ENCODE measurements at regions not wholly inside any gene's neighbourhood (a gene's known extent, or its start where the extent isn't known, plus 50 kb on each side); places are given as distances from the start of the nearest gene placed in this dataset.
"Not testable (repeated sequence)": the region's sequence is repeated elsewhere in the genome, so short reads cannot be mapped to it uniquely, and the experiment has no call there.

DNA sequence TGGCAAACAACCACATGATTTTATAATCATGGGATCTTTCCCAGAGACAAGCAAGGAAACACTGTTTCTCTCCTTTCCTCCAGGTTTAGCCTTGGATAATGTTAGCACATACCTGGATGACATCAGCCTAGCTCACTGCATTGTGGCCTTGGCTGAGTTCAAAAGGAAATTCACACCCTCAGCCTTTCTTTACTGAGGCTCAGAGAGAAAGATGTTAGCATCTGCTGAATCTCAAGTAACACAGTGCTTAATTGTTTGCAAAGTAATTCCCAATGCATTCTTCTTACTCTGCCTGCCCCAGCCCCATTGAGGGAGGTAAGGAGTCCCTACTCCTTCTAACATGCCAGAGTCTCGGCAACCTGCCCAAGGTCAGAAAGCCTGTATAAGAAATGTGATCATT lies 432.2 kb upstream of the LMCD1 start:
- Histone ChIP-seq H3K27me3 (ENCODE audit: control insufficient read depth, insufficient read depth, low read length) (no peaks in the 10 kb centered on the region), H3K36me3 (ENCODE audit: control insufficient read depth, insufficient read depth, low read length) (no peaks in the 10 kb centered on the region), H3K4me3 (ENCODE audit: low read depth, low read length) (no peak overlapping the region)
- no peak for DNase-seq (ENCODE audit: low read depth)
- TF ChIP-seq, protein P1, sequence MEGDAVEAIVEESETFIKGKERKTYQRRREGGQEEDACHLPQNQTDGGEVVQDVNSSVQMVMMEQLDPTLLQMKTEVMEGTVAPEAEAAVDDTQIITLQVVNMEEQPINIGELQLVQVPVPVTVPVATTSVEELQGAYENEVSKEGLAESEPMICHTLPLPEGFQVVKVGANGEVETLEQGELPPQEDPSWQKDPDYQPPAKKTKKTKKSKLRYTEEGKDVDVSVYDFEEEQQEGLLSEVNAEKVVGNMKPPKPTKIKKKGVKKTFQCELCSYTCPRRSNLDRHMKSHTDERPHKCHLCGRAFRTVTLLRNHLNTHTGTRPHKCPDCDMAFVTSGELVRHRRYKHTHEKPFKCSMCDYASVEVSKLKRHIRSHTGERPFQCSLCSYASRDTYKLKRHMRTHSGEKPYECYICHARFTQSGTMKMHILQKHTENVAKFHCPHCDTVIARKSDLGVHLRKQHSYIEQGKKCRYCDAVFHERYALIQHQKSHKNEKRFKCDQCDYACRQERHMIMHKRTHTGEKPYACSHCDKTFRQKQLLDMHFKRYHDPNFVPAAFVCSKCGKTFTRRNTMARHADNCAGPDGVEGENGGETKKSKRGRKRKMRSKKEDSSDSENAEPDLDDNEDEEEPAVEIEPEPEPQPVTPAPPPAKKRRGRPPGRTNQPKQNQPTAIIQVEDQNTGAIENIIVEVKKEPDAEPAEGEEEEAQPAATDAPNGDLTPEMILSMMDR (IDR thresholded peaks at IDR 0.05; ENCODE audit: insufficient read depth, low read length, poor library complexity, severe bottlenecking): no peak

DNA sequence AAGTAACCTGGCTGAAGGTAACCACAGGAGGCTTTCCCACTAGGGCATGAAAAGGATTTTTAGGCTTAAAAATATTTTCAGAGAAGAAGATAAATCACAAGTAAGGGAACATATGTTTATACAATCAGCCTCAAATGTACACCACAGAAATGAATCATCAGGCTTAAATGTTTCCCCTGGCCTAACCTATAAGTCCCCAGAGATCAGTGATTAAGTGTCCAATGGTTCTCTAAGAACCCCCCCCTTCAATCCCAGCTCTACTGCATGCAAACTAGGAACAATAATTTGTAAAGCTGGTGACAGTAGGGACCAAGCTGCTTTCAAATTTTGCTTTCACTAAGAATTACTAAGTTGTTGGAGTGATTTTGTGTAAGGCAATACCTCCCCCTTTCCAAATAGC lies 431.6 kb upstream of the LMCD1 start:
- DNase-seq (ENCODE audit: low read depth): no peak
- Histone ChIP-seq H3K36me3 (ENCODE audit: control insufficient read depth, insufficient read depth, low read length) (no peaks in the 10 kb centered on the region), H3K27me3 (ENCODE audit: control insufficient read depth, insufficient read depth, low read length) (no peaks in the 10 kb centered on the region), H3K4me3 (ENCODE audit: low read depth, low read length) (no peak overlapping the region)
- TF ChIP-seq, protein P1 (IDR thresholded peaks at IDR 0.05; ENCODE audit: insufficient read depth, low read length, poor library complexity, severe bottlenecking): no peak

GRCh38 chr3:8074740-8075139 lies 426.9 kb upstream of the LMCD1 start:
- not testable (repeated sequence) for DNase-seq (ENCODE audit: low read depth); H3K27me3 ChIP-seq (ENCODE audit: control insufficient read depth, insufficient read depth, low read length); H3K36me3 ChIP-seq (ENCODE audit: control insufficient read depth, insufficient read depth, low read length); H3K4me3 ChIP-seq (ENCODE audit: low read depth, low read length)

GRCh38 chr3:8077126-8077525 lies 424.5 kb upstream of the LMCD1 start:
- Histone ChIP-seq H3K4me3 (ENCODE audit: low read depth, low read length) (no peak overlapping the region), H3K36me3 (ENCODE audit: control insufficient read depth, insufficient read depth, low read length) (no peaks in the 10 kb centered on the region), H3K27me3 (ENCODE audit: control insufficient read depth, insufficient read depth, low read length) (no peaks in the 10 kb centered on the region)
- no peak for DNase-seq (ENCODE audit: low read depth)
- TF ChIP-seq, protein P1 (IDR thresholded peaks at IDR 0.05; ENCODE audit: insufficient read depth, low read length, poor library complexity, severe bottlenecking): no peak

- H3K36me3 ChIP-seq (ENCODE audit: control insufficient read depth, insufficient read depth, low read length): no peaks in the 10 kb centered on the region
- no peak for DNase-seq (ENCODE audit: low read depth)
- TF ChIP-seq, protein P1 (IDR thresholded peaks at IDR 0.05; ENCODE audit: insufficient read depth, low read length, poor library complexity, severe bottlenecking): no peak
These were observed 421.2 kb upstream of the LMCD1 start for GRCh38 chr3:8080464-8080863.

GRCh38 chr3:8085498-8085897 lies 416.1 kb upstream of the LMCD1 start:
- DNase-seq (ENCODE audit: low read depth): no peak
- H3K36me3 ChIP-seq (ENCODE audit: control insufficient read depth, insufficient read depth, low read length): no peaks in the 10 kb centered on the region
- TF ChIP-seq, protein P1 (IDR thresholded peaks at IDR 0.05; ENCODE audit: insufficient read depth, low read length, poor library complexity, severe bottlenecking): no peak

More at GRCh38 chr3:8080464-8080863, 421.2 kb upstream of the LMCD1 start:
- Histone ChIP-seq H3K27me3 (ENCODE audit: control insufficient read depth, insufficient read depth, low read length) (no peaks in the 10 kb centered on the region), H3K4me3 (ENCODE audit: low read depth, low read length) (no peak overlapping the region)

More at GRCh38 chr3:8085498-8085897, 416.1 kb upstream of the LMCD1 start:
- Histone ChIP-seq H3K4me3 (ENCODE audit: low read depth, low read length) (no peak overlapping the region), H3K27me3 (ENCODE audit: control insufficient read depth, insufficient read depth, low read length) (no peaks in the 10 kb centered on the region)
